ENCODE measurements at regions not wholly inside any gene's neighbourhood (a gene's known extent, or its start where the extent isn't known, plus 50 kb on each side); places are given as distances from the start of the nearest gene placed in this dataset.

DNA sequence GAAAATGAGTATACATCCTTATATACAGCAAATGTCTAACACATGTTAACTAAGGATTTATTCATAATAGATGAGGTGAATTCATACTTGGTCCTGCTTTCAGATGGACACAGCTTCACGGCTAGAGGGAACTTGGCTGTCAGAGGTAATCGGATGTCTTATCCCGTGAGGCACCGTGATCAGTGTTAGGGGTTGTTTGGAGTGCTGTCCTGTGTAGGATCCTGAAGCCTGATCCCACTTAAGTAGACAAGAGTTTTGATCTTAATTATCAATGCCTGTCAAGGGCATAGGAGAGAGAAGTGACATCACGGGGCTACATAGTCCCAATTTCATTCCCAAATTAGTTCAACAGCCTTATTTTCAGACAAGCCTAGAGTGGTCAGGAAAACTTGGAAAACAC is 204.6 kb downstream of the RNF144A start:
- TF ChIP-seq CTCF (IDR thresholded peaks at IDR 0.05) (no peak), EZH2 (IDR thresholded peaks at IDR 0.05) (no peak), EZH2phosphoT487 (IDR thresholded peaks at IDR 0.05) (no peak)
